ENCODE measurements at regions not wholly inside any gene's neighbourhood (a gene's known extent, or its start where the extent isn't known, plus 50 kb on each side); places are given as distances from the start of the nearest gene placed in this dataset.
"Not testable (repeated sequence)": the region's sequence is repeated elsewhere in the genome, so short reads cannot be mapped to it uniquely, and the experiment has no call there.

- Histone ChIP-seq H2AFZ (ENCODE audit: low read depth, low read length, poor library complexity, severe bottlenecking) (no peak overlapping the region), H3K79me2 (ENCODE audit: insufficient read depth, low read length) (no peaks in the 10 kb centered on the region), H3K9me3 (ENCODE audit: control insufficient read depth in 1 of 2, insufficient read depth in 1 of 2, low read depth in 1 of 2, low read length in 2 of 2) (no peaks in the 10 kb centered on the region), H3K27me3 (ENCODE audit: insufficient read depth, low read length) (no peaks in the 10 kb centered on the region), H3K4me3 (replicated peaks in 1 of 2; ENCODE audit: low read depth in 1 of 2, low read length in 2 of 2) (no peak overlapping the region), H3K4me1 (ENCODE audit: control insufficient read depth in 1 of 2, insufficient read depth in 2 of 2, low read length in 2 of 2) (no peaks in the 10 kb centered on the region), H3K4me2 (ENCODE audit: low read length) (no peak overlapping the region), H3K36me3 (ENCODE audit: control insufficient read depth in 1 of 2, insufficient read depth in 2 of 2, low read length in 2 of 2) (no peaks in the 10 kb centered on the region), H3K9ac (ENCODE audit: low read length) (no peak overlapping the region), H3K9me2 (ENCODE audit: insufficient read depth) (no peaks in the 10 kb centered on the region), H3K27ac (ENCODE audit: low read depth, low read length) (no peak overlapping the region), H4K20me1 (ENCODE audit: insufficient read depth) (no peaks in the 10 kb centered on the region)
- CTCF ChIA-PET, result no interaction called here
- DNase-seq (ENCODE audit: low read depth, low spot score), result no peak
- ATAC-seq, result no peak
- no TSS peak for BruUV-seq (replicated peaks)
- intact Hi-C loops (cut with micrococcal nuclease), result no loop called here
- RAD21 ChIA-PET (ENCODE audit: low non-redundant PET in 1 of 2, low total read pairs in 2 of 2, uncharacterized antibody in 2 of 2, unreplicated experiment in 2 of 2), result no interaction called here
- TF ChIP-seq ATF3 (IDR thresholded peaks at IDR 0.05) (no peak), EGR1 (IDR thresholded peaks at IDR 0.05; ENCODE audit: low read depth) (no peak), ZNF274 (IDR thresholded peaks at IDR 0.05; ENCODE audit: low read depth, low read length) (no peak), CTCF (IDR thresholded peaks at IDR 0.05 in 2 of 3, conservative IDR thresholded peaks at IDR 0.05 in 1 of 3; ENCODE audit: borderline replicate concordance in 1 of 3, insufficient read depth in 1 of 3, low read depth in 2 of 3, low read length in 2 of 3) (no peak), POLR2A (IDR thresholded peaks at IDR 0.05; ENCODE audit: borderline replicate concordance, extremely low read depth, insufficient read depth, insufficient read length) (no peak), TCF7L2 (IDR thresholded peaks at IDR 0.05; ENCODE audit: borderline replicate concordance, extremely low read depth, insufficient read depth, insufficient read length) (no peak), ELF1 (IDR thresholded peaks at IDR 0.05; ENCODE audit: borderline replicate concordance, low read depth) (no peak), FOSL1 (IDR thresholded peaks at IDR 0.05; ENCODE audit: low read depth) (no peak), CBX3 (IDR thresholded peaks at IDR 0.05; ENCODE audit: low read depth) (no peak)
- POLR2A ChIA-PET, result no interaction called here
Measured at GRCh38 chr13:32845952-32846950, 170.0 kb upstream of the KL start.

- CTCF ChIA-PET; H3K36me3 ChIP-seq (ENCODE audit: control insufficient read depth in 1 of 2, insufficient read depth in 2 of 2, low read length in 2 of 2); H3K9ac ChIP-seq (ENCODE audit: low read length); DNase-seq (ENCODE audit: low read depth, low spot score); H3K4me1 ChIP-seq (ENCODE audit: control insufficient read depth in 1 of 2, insufficient read depth in 2 of 2, low read length in 2 of 2); POLR2A ChIA-PET; BruUV-seq (replicated peaks); H2AFZ ChIP-seq (ENCODE audit: low read depth, low read length, poor library complexity, severe bottlenecking); H3K79me2 ChIP-seq (ENCODE audit: insufficient read depth, low read length); H3K9me3 ChIP-seq (ENCODE audit: control insufficient read depth in 1 of 2, insufficient read depth in 1 of 2, low read depth in 1 of 2, low read length in 2 of 2); ATAC-seq; H3K4me2 ChIP-seq (ENCODE audit: low read length); H3K9me2 ChIP-seq (ENCODE audit: insufficient read depth); H3K27ac ChIP-seq (ENCODE audit: low read depth, low read length); intact Hi-C loops (cut with micrococcal nuclease); H3K27me3 ChIP-seq (ENCODE audit: insufficient read depth, low read length); H3K4me3 ChIP-seq (replicated peaks in 1 of 2; ENCODE audit: low read depth in 1 of 2, low read length in 2 of 2); H4K20me1 ChIP-seq (ENCODE audit: insufficient read depth); RAD21 ChIA-PET (ENCODE audit: low non-redundant PET in 1 of 2, low total read pairs in 2 of 2, uncharacterized antibody in 2 of 2, unreplicated experiment in 2 of 2): not testable (repeated sequence)
Measured at GRCh38 chr13:32847976-32848375, 168.2 kb upstream of the KL start.

Data from HCT116 (cell line).